ENCODE measurements at regions not wholly inside any gene's neighbourhood (a gene's known extent, or its start where the extent isn't known, plus 50 kb on each side); places are given as distances from the start of the nearest gene placed in this dataset.

- TF ChIP-seq GATA1 (IDR thresholded peaks at IDR 0.05; ENCODE audit: low read depth, low read length), result no peak
- TF ChIP-seq POLR2A (IDR thresholded peaks at IDR 0.05; ENCODE audit: low read length), result no peak
- no peak for DNase-seq
These were observed 126.6 kb upstream of the PTPRT start for GRCh38 chr20:43316271-43316670.

- TF ChIP-seq GATA1 (IDR thresholded peaks at IDR 0.05; ENCODE audit: low read depth, low read length) (no peak), POLR2A (IDR thresholded peaks at IDR 0.05; ENCODE audit: low read length) (no peak)
- DNase-seq, result no peak
These were observed 119.6 kb upstream of the PTPRT start for GRCh38 chr20:43309266-43309665.

GRCh38 chr20:43306837-43307236, 117.1 kb upstream of the PTPRT start:
- TF ChIP-seq GATA1 (IDR thresholded peaks at IDR 0.05; ENCODE audit: low read depth, low read length) (no peak), POLR2A (IDR thresholded peaks at IDR 0.05; ENCODE audit: low read length) (no peak)
- DNase-seq, result no peak

GRCh38 chr20:43305749-43306148, 116.0 kb upstream of the PTPRT start:
- TF ChIP-seq POLR2A (IDR thresholded peaks at IDR 0.05; ENCODE audit: low read length) (no peak), GATA1 (IDR thresholded peaks at IDR 0.05; ENCODE audit: low read depth, low read length) (no peak)
- no peak for DNase-seq

GRCh38 chr20:43304598-43304997, 114.9 kb upstream of the PTPRT start:
- TF ChIP-seq POLR2A (IDR thresholded peaks at IDR 0.05; ENCODE audit: low read length), result no peak
- no peak for TF ChIP-seq GATA1 (IDR thresholded peaks at IDR 0.05; ENCODE audit: low read depth, low read length)
- no peak for DNase-seq

- no peak for DNase-seq
These were observed 113.2 kb upstream of the PTPRT start for GRCh38 chr20:43302936-43303335.

GRCh38 chr20:43300901-43301300, 111.2 kb upstream of the PTPRT start:
- TF ChIP-seq POLR2A (IDR thresholded peaks at IDR 0.05; ENCODE audit: low read length), result no peak
- TF ChIP-seq GATA1 (IDR thresholded peaks at IDR 0.05; ENCODE audit: low read depth, low read length), result no peak
- DNase-seq, result no peak

More at GRCh38 chr20:43302936-43303335, 113.2 kb upstream of the PTPRT start:
- TF ChIP-seq POLR2A (IDR thresholded peaks at IDR 0.05; ENCODE audit: low read length) (no peak), GATA1 (IDR thresholded peaks at IDR 0.05; ENCODE audit: low read depth, low read length) (no peak)

GRCh38 chr20:43295781-43296180, 106.1 kb upstream of the PTPRT start:
- DNase-seq, result no peak
- no peak for TF ChIP-seq GATA1 (IDR thresholded peaks at IDR 0.05; ENCODE audit: low read depth, low read length)
- TF ChIP-seq POLR2A (IDR thresholded peaks at IDR 0.05; ENCODE audit: low read length), result no peak

- TF ChIP-seq POLR2A (IDR thresholded peaks at IDR 0.05; ENCODE audit: low read length) (no peak), GATA1 (IDR thresholded peaks at IDR 0.05; ENCODE audit: low read depth, low read length) (no peak)
- DNase-seq, result no peak
These were observed 105.6 kb upstream of the PTPRT start for GRCh38 chr20:43295263-43295662.

GRCh38 chr20:43294031-43294430, 104.3 kb upstream of the PTPRT start:
- no peak for TF ChIP-seq POLR2A (IDR thresholded peaks at IDR 0.05; ENCODE audit: low read length)
- no peak for TF ChIP-seq GATA1 (IDR thresholded peaks at IDR 0.05; ENCODE audit: low read depth, low read length)
- DNase-seq, result no peak

GRCh38 chr20:43293068-43293786, 103.5 kb upstream of the PTPRT start:
- no peak for TF ChIP-seq POLR2A (IDR thresholded peaks at IDR 0.05; ENCODE audit: low read length)
- no peak for DNase-seq

GRCh38 chr20:43292222-43292621, 102.5 kb upstream of the PTPRT start:
- TF ChIP-seq POLR2A (IDR thresholded peaks at IDR 0.05; ENCODE audit: low read length) (no peak), GATA1 (IDR thresholded peaks at IDR 0.05; ENCODE audit: low read depth, low read length) (no peak)
- no peak for DNase-seq

- no peak for DNase-seq
- TF ChIP-seq GATA1 (IDR thresholded peaks at IDR 0.05; ENCODE audit: low read depth, low read length), result no peak
- TF ChIP-seq POLR2A (IDR thresholded peaks at IDR 0.05; ENCODE audit: low read length), result no peak
These were observed 97.9 kb upstream of the PTPRT start for GRCh38 chr20:43287637-43288036.

GRCh38 chr20:43285170-43285569, 95.5 kb upstream of the PTPRT start:
- DNase-seq, result no peak
- TF ChIP-seq GATA1 (IDR thresholded peaks at IDR 0.05; ENCODE audit: low read depth, low read length) (no peak), POLR2A (IDR thresholded peaks at IDR 0.05; ENCODE audit: low read length) (no peak)

- no peak for TF ChIP-seq GATA1 (IDR thresholded peaks at IDR 0.05; ENCODE audit: low read depth, low read length)
- TF ChIP-seq POLR2A (IDR thresholded peaks at IDR 0.05; ENCODE audit: low read length), result no peak
These were observed 94.8 kb upstream of the PTPRT start for GRCh38 chr20:43284486-43284885.

More at GRCh38 chr20:43284486-43284885, 94.8 kb upstream of the PTPRT start:
- DNase-seq, result no peak

Measured in erythroblast (primary cell).